ENCODE measurements at regions not wholly inside any gene's neighbourhood (a gene's known extent, or its start where the extent isn't known, plus 50 kb on each side); places are given as distances from the start of the nearest gene placed in this dataset.

GRCh38 chr5:115458003-115458409 lies 86.6 kb downstream of the FEM1C start:
- intact Hi-C loops (cut with micrococcal nuclease; ENCODE audit: unreplicated experiment): no loop called here
- no peak for TF ChIP-seq CTCF (conservative IDR thresholded peaks at IDR 0.05; ENCODE audit: low read depth, low read length)
- TF ChIP-seq EZH2 (IDR thresholded peaks at IDR 0.05; ENCODE audit: borderline replicate concordance, low read depth, low read length, poor library complexity, severe bottlenecking): no peak
- Histone ChIP-seq H3K27ac (ENCODE audit: low read depth, low read length, poor library complexity, severe bottlenecking) (no peak overlapping the region), H3K9me3 (ENCODE audit: low read depth, low read length, poor library complexity, severe bottlenecking) (no peaks in the 10 kb centered on the region), H3K27me3 (replicated peaks; ENCODE audit: insufficient read depth, low read depth, low read length, poor library complexity) (no peaks in the 10 kb centered on the region), H3K4me1 (ENCODE audit: insufficient read depth, low read length, poor library complexity, severe bottlenecking) (peaks cover 4% of the 10 kb centered on the region), H3K36me3 (ENCODE audit: insufficient read depth, low read length, poor library complexity, severe bottlenecking) (no peaks in the 10 kb centered on the region), H3K4me3 (ENCODE audit: low read depth, low read length, poor library complexity, severe bottlenecking) (no peak overlapping the region)
- CTCF ChIA-PET: no interaction called here
- POLR2A ChIA-PET (ENCODE audit: low non-redundant PET): no interaction called here
- DNase-seq (ENCODE audit: low spot score): peak; percentile 12
- BruUV-seq (replicated peaks): no TSS peak

- no peak for DNase-seq (ENCODE audit: low spot score)
- no TSS peak for BruUV-seq (replicated peaks)
- H3K27ac ChIP-seq (ENCODE audit: low read depth, low read length, poor library complexity, severe bottlenecking): no peak overlapping the region
- ChIA-PET POLR2A (ENCODE audit: low non-redundant PET) (no interaction called here), CTCF (no interaction called here)
- H3K36me3 ChIP-seq (ENCODE audit: insufficient read depth, low read length, poor library complexity, severe bottlenecking): no peaks in the 10 kb centered on the region
- TF ChIP-seq EZH2 (IDR thresholded peaks at IDR 0.05; ENCODE audit: borderline replicate concordance, low read depth, low read length, poor library complexity, severe bottlenecking) (no peak), CTCF (conservative IDR thresholded peaks at IDR 0.05; ENCODE audit: low read depth, low read length) (no peak)
- intact Hi-C loops (cut with micrococcal nuclease; ENCODE audit: unreplicated experiment): no loop called here
- no peaks in the 10 kb centered on the region for H3K9me3 ChIP-seq (ENCODE audit: low read depth, low read length, poor library complexity, severe bottlenecking)
- peaks cover 4% of the 10 kb centered on the region for H3K4me1 ChIP-seq (ENCODE audit: insufficient read depth, low read length, poor library complexity, severe bottlenecking)
- H3K4me3 ChIP-seq (ENCODE audit: low read depth, low read length, poor library complexity, severe bottlenecking): no peak overlapping the region
- no peaks in the 10 kb centered on the region for H3K27me3 ChIP-seq (replicated peaks; ENCODE audit: insufficient read depth, low read depth, low read length, poor library complexity)
Observed at GRCh38 chr5:115457571-115457970, 87.0 kb downstream of the FEM1C start.

GRCh38 chr5:115456539-115457040 lies 88.0 kb downstream of the FEM1C start:
- H3K9me3 ChIP-seq (ENCODE audit: low read depth, low read length, poor library complexity, severe bottlenecking): no peaks in the 10 kb centered on the region
- DNase-seq (ENCODE audit: low spot score): no peak
- H3K4me1 ChIP-seq (ENCODE audit: insufficient read depth, low read length, poor library complexity, severe bottlenecking): peaks cover 4% of the 10 kb centered on the region
- no TSS peak for BruUV-seq (replicated peaks)
- no peak overlapping the region for H3K4me3 ChIP-seq (ENCODE audit: low read depth, low read length, poor library complexity, severe bottlenecking)
- TF ChIP-seq EZH2 (IDR thresholded peaks at IDR 0.05; ENCODE audit: borderline replicate concordance, low read depth, low read length, poor library complexity, severe bottlenecking): no peak
- TF ChIP-seq CTCF (conservative IDR thresholded peaks at IDR 0.05; ENCODE audit: low read depth, low read length): no peak
- ChIA-PET POLR2A (ENCODE audit: low non-redundant PET) (no interaction called here), CTCF (interaction anchor here (0.6 kb wide), 1 partner anchor 118 kb away, joined by 4 read pairs; no protein-coding TSS in a partner anchor)
- H3K36me3 ChIP-seq (ENCODE audit: insufficient read depth, low read length, poor library complexity, severe bottlenecking): no peaks in the 10 kb centered on the region
- H3K27ac ChIP-seq (ENCODE audit: low read depth, low read length, poor library complexity, severe bottlenecking): no peak overlapping the region
- no peaks in the 10 kb centered on the region for H3K27me3 ChIP-seq (replicated peaks; ENCODE audit: insufficient read depth, low read depth, low read length, poor library complexity)
- intact Hi-C loops (cut with micrococcal nuclease; ENCODE audit: unreplicated experiment): no loop called here
